ENCODE measurements at regions not wholly inside any gene's neighbourhood (a gene's known extent, or its start where the extent isn't known, plus 50 kb on each side); places are given as distances from the start of the nearest gene placed in this dataset.

DNA sequence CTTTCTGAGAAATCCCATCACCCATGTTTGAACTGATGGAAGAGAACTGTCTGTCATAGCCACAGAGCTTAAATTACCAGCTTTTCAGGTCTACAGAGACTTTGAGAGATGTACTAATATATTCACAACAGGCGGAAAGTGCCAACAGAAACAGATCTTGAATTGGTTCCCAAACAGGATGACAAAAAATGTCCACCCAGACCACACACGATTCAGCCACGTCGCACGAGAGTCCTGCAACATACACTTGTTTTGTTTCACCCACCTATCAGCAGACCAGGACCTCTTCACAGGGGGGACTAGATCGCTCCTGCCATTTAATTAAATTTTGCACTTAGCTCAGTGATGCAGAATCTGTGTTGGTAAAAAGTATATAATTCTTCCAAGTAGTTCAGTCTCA is 187.1 kb upstream of the CEP162 start:
- no peak for DNase-seq

DNA sequence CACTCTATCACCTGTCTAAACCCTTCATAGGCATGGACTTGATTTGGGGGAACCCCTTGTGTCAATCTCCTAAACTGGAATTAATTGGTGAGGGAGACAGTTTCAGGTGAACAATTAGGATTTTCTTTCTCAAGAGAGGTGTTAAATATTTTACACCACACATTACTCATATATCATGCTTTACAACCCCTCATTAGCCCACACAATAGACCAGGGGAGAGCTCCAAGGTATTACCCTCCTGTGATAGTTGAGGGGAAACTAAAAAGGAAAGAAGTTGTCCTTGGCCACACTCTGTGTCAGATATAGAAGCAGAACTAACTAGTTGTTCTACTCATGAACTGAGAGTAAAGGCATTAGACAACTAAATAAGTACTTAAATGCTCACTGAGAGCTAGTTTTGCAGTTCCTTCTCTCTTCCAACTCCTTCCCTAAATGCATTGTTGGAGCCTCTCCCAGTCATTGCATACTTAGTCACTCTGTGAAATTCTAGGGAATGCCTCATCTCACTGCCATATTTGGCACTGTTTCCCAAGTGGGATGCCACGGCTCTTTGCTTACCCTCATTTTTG is 183.7 kb upstream of the CEP162 start:
- no peak for DNase-seq

DNA sequence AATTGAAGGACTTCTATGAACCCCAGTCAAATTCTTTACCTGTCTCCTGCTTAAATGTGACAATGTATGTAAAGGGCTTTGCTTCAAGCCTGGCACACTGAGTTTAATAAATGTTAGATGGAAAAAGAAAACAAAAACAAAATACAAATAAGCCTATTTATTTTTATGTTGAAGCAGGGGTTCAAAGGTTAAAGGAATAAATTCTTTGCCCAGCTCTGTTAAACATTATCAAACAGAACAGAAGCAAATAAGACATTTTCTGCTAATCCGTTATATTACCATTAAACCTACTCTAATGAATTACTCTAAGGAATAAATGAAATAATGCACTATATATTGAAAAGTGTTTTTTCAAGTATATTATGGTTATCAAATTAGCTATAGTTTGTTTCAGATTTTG is 182.5 kb upstream of the CEP162 start:
- DNase-seq = no peak

DNA sequence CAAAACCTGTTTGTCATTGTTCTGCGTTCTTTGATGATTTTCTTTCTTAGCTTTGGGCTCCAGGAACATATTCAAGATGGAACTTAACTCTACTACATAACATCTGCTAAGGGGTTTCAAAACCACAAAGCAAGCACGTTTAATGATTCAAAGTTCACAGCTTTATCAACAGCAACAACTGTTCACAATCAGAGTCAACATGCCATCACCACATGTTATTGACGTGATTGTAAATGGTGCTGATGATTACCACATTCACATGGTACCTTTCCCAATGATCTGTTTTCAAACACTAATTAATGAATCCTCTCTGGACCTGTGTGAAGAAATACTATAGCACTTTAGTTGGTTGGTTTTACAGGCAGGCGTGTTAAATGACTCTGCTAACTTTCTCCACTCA is 180.6 kb upstream of the CEP162 start:
- DNase-seq = no peak

DNA sequence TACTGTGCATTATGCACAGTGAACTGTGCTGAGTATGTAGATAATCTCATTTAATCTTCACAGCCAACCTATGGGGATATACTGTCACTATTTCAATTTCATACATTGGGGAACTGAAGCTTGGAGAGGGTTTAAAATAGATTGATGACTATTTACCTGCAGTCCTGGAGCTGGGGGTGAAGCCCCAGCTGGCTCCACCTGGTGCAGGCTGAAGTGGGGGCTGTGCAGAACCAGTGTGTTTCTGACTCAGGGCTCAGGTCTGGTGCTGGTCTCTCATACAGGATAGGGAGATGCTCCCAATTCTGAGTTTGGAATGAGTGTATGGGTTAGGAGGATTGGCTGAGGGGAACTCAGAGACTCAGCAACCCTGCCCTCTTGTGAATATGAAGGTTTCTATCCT is 176.1 kb upstream of the CEP162 start:
- no peak for DNase-seq

DNA sequence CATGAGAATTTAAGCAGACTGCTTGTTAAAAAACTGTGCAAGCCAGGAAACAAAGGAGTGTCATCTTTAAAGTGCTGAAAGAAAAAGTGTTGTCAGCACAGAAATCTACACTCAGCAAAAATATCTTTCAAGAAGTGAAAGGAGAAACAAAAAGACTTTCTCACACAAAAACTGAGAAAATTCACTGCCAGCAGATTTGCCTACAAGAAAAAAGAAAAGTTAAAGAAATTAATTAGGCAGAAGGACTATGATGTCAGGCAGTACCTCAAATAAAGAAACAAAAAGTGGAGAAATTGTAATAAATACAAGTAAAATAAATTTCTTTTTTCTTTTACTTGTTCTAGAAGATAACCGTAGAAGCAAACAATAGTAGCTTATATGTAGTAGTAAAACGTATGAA is 171.6 kb upstream of the CEP162 start:
- DNase-seq = no peak

DNA sequence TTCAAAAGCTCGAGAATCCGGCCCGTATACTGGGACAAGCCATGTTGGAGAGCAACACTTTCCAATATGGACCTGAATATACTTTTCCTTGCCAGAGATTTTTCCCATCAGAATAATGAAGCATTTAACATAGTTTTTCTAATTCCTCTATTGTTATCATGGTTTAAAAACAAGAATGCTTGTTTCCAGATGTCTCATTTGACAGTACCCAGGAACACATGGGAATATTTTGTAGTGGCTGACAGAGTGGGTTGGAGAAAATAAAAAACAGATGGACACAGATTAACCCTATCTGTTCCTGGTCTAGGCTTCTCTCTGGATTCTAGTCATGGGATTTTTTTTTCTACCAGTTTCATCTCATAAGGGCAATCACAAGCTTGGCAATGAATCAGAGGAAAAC is 164.8 kb upstream of the CEP162 start:
- no peak for DNase-seq

DNA sequence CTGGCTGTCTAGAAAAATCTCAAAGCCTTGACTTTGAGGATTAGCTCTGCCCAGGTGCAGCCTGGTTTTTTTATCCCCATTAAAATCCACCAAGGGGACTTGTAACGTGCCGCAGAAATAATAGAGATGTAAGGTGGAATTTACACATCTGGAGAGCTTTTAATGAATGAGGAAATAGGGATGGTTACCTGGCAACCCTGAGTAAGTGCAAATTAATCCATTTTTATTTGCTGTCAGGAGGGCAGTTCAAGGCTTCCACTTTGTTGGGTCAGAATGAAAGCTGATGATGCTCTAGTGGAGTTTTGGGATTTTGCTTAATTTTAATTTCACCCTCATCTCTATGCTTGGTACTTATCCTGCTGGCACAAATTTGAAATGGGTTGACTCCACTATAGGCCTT is 163.4 kb upstream of the CEP162 start:
- no peak for DNase-seq

DNA sequence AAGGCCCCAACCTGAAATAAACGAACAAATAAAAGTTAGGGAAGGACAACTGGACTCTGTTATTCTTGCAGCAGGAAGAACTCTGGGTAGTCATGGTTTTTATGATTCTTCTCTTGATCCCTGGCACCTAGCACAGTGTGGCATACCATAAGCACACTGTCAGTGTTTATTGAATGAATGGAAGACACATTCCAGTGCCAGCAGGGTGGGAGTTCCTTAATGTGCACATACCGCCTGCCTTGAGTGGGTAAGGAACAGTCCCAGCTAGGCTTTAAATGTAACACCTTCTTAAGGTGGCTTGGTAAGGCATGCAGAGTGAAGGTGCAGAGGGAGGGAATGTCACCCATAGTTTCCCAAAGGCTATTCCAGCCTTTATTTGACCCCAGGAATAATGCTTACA is 162.9 kb upstream of the CEP162 start:
- no peak for DNase-seq

DNA sequence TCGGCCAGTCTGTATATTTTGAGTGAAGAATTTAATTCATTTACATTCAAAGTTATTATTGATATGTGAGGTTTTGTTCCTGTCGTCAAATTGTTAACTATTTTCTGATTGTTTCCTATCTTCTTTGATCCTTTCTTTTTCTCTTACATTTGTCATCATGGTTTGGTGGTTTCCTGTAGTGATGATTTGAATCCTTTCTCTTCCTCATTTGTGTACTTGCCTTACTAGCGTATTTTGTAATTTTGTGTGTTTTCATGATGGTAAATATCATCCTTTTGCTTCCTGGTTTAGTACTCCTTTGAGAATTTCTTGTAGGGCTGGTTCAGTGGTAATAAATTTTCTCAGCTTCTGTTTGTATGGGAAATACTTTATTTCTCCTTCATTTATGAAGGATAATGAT is 151.7 kb upstream of the CEP162 start:
- no peak for DNase-seq

DNA sequence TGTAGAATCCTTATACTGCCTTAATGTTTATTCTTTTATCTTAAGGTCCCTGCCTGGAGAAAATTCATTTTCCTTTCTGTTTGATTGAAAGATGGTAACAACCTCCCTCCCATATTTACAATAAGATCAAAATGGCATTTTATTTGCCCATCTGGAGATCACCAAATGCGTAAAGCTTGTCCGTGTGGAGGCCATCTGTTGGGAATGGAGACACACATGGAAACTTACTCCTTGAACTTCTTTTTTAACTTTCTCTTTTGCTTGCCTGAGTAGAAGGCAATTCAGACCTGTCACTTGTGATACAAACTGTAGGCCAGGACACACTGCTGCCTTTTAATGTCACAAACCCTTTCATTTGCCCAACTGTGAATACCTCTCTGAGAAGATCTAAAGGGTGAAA is 144.8 kb upstream of the CEP162 start:
- DNase-seq = no peak

DNA sequence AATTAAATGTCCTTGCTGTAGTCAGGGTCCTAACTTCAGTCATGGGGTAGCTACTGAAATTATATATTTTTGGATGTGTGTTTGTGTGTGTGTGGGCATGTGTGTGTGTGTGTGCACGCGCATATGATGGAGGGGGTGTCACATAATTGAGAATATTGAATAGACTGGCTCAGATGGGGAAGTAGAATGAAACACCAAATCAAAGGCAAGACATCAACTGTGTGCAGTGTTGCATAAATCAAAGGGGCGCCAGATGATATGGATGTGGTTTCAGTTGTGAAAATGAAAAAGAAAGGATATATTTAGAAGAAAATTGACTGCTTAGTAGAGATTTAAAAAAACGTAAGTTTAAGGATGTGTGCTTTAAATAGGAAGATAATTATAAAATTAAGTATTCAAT is 144.2 kb upstream of the CEP162 start:
- DNase-seq = no peak

DNA sequence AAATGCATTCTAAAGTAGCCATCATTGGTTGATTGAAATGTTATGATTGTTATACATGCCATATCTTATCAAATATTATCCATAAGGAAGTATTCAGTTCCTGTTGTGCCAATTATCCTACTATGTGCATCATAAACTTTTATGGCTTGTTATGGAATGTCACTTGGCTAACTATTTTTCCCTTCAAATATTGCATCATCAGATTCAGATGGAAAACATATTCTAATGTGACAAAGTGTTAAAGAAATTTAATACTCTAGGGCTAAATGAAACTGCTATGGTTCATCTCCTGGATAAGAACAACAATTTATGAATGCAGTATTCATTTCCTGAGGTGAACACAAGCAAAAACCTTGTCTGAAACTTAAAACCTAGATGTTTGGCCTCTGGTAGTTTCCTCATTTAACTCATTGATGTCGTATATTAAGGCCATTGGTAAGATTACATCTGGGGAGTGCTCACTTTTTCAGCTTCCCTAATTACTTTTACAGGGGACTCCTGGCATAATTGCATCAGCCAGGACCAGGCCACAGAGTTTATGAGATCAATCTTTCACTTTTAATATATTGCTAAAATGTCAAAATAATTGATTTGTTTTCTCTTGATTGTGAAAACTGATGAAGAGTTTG is 134.9 kb upstream of the CEP162 start:
- no peak for DNase-seq

DNA sequence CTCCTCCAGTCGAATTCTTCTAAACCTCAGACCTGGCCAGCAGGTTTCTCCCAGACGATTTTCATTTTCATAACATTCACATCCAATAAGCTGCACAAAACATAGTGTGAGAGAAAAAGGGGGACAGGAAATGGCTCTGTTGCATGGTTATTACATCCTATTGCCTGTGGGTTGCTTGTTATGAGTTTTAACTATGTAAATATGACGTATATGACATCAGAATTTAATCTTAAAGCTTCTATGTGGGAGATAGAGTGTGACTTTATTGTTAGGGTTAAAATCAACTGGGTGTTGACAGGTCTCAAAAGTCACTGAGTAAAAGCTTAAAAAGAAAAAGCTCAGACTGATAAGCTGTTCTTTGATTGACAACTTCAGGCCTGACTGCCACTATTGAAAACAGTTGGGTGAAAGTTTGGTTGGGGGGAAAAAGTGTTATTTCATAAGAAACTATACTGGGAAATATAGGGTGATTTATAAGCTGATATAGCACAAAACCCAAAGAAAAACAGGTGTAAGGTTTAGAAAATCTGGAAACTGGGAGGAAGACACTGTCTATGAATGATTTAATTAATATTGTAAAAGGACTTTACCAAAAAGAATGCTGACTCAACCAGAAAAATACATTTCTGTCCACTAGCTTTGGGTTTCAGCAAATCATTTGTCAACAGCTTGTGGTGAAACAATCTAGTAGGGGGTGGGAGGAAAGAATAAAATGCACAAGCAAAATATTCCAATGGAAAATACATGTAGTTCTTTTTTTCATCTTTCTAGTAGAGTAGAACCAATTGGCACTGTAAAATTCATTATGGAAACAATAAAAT is 134.1 kb upstream of the CEP162 start:
- no peak for DNase-seq

DNA sequence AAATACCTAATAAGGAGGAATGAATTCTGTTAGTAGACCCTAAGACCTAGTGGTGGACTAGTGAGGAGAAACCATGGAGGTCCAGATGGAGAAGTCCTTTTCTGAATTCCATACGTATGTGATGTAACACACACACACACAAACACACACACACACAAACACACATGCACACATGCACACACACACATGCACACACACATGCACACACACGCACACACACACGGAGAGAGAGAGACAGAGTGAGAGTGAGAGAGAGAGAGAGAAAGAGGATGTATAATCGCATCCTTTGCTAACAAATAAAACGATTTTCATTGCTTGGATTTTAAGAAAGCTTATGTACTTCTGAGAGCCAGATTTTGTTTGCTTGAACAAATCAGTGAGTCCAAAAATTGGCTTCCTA is 132.6 kb upstream of the CEP162 start:
- no peak for DNase-seq

DNA sequence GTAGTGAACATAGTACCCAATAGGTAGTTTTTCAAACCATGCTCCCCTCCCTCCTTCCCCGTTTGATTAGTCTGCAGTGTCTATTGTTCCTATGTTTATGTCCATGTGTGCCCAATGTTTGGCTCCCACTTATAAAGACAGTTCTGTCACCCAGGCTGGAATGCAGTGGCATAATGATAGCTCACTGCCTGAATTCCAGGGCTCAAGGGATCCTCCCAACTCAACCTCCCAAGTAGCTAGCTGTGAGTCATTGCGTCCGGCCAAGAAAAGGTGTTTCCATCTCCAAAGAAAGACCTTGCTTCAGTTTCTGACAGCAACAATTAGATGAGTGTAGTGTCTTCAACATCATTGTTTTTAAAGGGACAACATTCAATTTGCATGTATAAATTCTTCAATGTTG is 131.1 kb upstream of the CEP162 start:
- DNase-seq = no peak

DNA sequence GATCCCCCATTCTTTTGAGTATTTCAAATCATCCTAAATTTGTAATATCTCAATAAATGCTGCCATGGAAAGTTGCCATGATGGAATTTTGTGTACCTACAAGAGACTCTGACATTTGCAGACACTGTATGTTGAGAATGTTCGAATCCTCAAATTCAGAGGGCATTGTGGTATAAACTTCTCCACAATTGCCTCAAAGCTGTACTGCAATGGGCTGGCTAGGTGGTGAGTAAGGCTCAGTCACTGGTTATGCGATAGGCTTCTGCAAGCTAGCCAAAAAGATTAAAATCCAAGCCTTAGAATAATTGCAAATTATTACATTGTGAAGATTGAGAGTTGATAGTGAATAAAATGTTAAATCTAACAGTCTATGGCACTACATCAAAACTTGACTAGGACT is 130.2 kb upstream of the CEP162 start:
- no peak for DNase-seq

DNA sequence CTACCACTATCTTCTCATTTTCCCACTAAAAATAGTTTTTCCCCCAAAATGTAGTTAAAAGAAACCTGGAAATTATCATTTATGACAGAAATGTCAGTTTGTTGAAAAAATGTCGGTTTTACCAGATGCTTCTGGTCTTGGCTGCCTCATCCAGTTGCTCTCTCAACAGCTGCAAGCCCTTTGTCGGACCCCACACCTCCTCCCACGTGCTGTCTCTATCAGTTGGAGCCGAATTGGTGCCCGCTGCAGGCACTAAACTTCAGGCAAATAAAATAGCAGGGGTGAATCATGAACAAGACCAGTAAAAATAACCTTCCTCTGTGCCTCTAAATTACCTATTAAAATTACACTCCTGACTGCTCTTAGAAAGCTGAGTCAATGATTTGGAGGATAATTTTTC is 129.5 kb upstream of the CEP162 start:
- DNase-seq = no peak

DNA sequence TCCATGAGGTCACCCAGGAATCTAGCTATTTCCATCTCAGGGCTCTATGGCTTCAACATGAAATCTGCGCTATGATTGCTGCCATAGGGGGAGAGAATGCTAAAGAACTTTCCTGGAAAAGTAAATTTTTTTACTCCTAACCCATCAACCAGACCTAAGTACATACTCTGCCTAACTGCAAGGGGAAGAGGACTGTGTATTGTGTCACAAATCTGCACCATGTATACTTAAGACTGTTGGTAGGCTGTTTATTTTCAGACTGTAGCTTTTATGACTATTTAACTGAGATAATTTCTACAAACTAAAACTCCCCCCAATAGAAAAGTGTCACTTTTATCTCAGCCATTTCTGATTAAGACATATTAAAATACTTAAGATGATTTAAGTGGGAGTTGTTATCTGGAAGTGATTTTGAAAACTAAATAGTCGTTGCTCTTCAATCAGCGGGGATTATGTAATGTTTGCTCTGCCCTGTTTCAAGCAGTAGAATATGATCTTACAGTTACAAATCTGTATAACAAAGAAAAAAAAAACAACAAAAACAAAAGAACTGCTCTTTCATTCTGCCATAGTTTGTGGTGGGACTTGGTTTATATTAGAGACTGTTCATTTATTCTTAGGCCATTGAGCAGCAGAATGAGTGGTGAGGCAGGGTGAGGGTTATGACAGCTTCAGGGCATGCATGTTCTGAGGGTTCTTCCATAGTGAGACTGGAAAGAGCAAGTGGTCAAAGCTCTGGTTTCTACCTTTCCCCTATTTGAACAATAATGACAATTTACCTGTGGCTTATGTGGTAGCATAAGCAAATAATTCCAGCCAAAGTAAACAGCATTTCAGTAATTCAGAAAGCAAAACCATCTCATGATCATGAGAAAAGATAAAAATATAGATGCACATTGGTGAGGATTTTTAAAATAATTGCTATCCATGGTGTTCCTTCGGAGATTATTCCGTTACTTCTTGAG is 126.3 kb upstream of the CEP162 start:
- no peak for DNase-seq

DNA sequence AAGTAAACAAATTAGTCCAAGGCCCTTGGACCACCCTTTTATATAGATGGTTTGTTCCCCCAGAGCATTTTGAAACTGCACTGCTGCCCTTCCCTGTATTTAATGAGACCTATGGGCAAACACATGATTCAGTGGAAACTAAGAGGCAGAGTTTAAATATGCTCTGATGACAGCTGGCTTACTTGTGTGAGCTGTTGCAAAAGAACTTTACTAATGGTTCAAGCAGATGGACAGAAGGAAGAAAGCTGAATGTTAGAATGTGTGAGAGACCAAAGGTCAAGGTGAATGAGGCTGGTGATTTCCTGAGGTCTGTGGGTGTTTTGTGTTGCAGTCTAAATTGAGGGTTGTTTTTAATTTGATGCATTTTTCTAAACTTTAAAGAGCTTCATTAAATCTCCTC is 123.0 kb upstream of the CEP162 start:
- DNase-seq = no peak

DNA sequence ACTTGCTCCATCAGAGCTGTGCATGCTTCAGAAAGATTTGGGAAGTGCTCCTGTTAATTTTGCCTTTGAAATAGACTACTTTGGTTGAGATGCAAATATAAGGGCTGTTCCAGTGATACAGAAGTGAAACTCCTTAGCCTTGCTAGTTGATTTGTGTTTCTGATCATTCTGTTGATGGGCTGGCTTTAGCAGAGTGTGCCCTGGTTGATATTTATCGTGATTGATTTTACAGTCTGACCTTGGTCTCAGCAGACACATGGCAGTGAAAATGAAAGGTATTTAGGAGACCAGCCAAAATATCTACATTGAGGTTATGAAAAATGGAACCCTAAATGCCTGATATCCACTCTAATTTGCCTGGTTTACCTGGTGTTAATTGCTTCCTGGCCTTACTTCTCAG is 122.1 kb upstream of the CEP162 start:
- no peak for DNase-seq

DNA sequence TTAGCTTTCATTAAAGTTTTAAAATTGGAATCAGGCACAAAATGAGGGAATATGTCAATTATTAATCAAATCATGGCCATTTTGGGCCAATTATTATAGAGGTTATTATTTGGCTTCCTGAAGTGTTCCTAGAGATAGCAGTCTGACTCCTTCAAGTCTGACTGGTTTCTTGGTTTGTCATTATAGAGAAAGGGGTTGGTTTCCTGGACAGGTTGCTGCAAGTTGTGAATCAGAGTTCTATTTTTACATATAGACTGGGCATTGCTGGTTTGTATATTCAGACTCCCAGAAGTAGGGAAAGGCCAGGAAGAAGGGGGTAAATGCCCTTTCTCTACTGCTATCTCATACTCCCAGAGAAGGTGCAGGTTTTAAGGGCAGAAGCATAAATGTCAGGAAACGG is 121.4 kb upstream of the CEP162 start:
- DNase-seq = no peak

DNA sequence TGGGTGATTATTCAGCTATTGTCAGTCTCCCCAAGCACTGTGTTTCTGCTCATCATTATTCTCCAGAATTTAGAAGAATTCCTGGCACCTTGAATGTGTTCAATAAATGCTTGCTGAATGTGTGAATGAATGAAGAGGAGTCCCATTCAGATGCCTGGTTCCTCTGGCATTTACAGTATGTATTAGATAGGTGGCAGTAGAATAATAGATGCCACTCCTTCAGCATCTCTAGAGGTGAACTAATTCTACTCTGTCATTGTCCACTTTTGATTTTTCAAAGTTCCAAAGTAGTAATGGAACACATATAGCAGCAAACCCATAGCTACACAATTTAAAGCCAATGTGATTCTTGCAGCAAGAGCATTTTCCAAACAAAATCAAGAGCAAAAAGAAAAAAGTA is 118.9 kb upstream of the CEP162 start:
- DNase-seq = no peak
